ENCODE measurements at regions not wholly inside any gene's neighbourhood (a gene's known extent, or its start where the extent isn't known, plus 50 kb on each side); places are given as distances from the start of the nearest gene placed in this dataset.

- TF ChIP-seq CTCF (IDR thresholded peaks at IDR 0.05; ENCODE audit: control extremely low read depth in 1 of 3, insufficient read depth in 1 of 3, low read depth in 1 of 3, low read length in 3 of 3) (no peak), CTBP2 (IDR thresholded peaks at IDR 0.05; ENCODE audit: borderline replicate concordance, insufficient read depth, insufficient read length, low read length) (no peak), SIX5 (IDR thresholded peaks at IDR 0.05; ENCODE audit: low read depth, low read length) (no peak), EGR1 (IDR thresholded peaks at IDR 0.05; ENCODE audit: borderline replicate concordance, low read depth, low read length) (no peak)
Observed at GRCh38 chr12:131383291-131383690, 327.6 kb upstream of the SFSWAP start (continued).

All from H1 (cell line).